Sigmoid colon (tissue), 4 donors: ENCODE measurements at regions not wholly inside any gene's neighbourhood (a gene's known extent, or its start where the extent isn't known, plus 50 kb on each side); places are given as distances from the start of the nearest gene placed in this dataset.

Experiments
- EP300 ChIP-seq, 4 donors: sonication (generic); formaldehyde crosslinking; IDR thresholded peaks; one replicate each; pipeline ENCODE4 v1.6.1; 2017; ENCODE audit warnings: antibody characterized with exemption in 4 of 4
- POLR2A ChIP-seq, 2 donors: fragments of 450-650 bp; IDR thresholded peaks; one replicate each; pipeline ENCODE4 v1.6.1; 2016; ENCODE audit warnings: antibody characterized with exemption in 2 of 2, mild to moderate bottlenecking in 2 of 2, moderate library complexity in 2 of 2
- POLR2AphosphoS5 ChIP-seq, 4 donors: sonication (generic); formaldehyde crosslinking; IDR thresholded peaks; one replicate each; pipeline ENCODE4 v1.6.1; 2017; ENCODE audit warnings: antibody characterized with exemption in 4 of 4
- TF ChIP-seq, protein P1 (sequence below), 4 experiments: fragments of 450-650 bp in 3 of 4; fragments of 200-600 bp in 1 of 4; IDR thresholded peaks; one replicate each; pipeline ENCODE4 v1.5.1; 2016 to 2019; ENCODE audit warnings: antibody characterized with exemption in 4 of 4, mild to moderate bottlenecking in 3 of 4, moderate library complexity in 2 of 4

DNA sequence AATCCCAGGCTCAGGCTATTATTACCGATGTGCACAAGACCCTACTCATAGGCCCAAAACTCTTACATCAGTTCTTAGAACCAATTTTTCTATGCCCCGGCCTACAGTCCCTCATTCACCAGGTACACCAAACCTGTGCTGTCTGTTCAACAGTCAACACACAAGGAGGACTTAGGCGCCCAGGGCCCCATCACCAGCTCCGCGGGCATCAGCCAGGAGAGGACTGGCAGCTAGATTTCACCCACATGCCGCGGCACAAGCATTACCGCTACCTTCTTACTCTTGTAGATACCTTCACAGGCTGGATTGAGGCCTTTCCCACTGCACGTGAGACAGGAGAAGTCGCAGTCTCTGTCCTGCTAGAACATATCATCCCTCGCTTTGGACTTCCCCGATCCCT, 962.5 kb downstream of the RPA4 start:
- TF ChIP-seq, protein P1, sequence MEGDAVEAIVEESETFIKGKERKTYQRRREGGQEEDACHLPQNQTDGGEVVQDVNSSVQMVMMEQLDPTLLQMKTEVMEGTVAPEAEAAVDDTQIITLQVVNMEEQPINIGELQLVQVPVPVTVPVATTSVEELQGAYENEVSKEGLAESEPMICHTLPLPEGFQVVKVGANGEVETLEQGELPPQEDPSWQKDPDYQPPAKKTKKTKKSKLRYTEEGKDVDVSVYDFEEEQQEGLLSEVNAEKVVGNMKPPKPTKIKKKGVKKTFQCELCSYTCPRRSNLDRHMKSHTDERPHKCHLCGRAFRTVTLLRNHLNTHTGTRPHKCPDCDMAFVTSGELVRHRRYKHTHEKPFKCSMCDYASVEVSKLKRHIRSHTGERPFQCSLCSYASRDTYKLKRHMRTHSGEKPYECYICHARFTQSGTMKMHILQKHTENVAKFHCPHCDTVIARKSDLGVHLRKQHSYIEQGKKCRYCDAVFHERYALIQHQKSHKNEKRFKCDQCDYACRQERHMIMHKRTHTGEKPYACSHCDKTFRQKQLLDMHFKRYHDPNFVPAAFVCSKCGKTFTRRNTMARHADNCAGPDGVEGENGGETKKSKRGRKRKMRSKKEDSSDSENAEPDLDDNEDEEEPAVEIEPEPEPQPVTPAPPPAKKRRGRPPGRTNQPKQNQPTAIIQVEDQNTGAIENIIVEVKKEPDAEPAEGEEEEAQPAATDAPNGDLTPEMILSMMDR (IDR thresholded peaks at IDR 0.05), result no peak
- no peak for TF ChIP-seq POLR2AphosphoS5 (IDR thresholded peaks at IDR 0.05)
- no peak for TF ChIP-seq POLR2A (IDR thresholded peaks at IDR 0.05)
- TF ChIP-seq EP300 (IDR thresholded peaks at IDR 0.05), result no peak
